ENCODE measurements at regions not wholly inside any gene's neighbourhood (a gene's known extent, or its start where the extent isn't known, plus 50 kb on each side); places are given as distances from the start of the nearest gene placed in this dataset.

DNA sequence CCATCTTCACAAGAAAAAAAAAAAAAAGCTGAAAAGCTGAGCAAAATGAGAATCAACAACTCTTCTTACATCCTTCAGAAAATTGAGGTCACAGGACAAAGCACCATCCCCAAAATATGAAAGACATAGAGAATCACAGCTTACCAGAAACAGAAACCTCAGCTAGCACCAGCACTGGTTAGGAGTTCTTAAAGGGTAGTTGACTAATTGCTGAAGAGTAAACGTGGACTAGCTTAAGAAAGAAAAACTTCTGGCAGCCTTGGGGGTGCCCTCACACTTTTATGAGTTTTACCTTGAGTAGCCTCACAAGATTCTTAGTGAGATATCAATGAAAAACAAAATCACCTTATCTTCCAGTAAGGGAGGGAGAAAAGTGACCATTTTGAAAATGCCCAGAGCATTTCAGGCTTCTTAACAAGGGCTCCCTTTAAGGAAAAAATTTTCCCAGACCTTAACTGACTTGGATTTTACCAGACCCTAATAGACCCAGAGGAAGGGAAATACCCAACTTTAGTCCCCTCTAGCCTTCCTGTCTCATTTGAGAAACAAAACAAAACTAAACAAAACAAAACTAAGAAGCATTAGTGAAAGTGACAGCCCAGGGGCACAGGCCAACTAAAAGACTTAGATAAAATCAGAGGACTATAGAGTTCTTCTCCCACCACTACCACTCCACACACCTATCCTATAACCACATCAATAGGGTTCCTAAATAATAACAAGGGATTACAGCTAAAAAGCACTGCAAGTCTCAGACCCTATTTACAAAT lies 888.6 kb downstream of the DIAPH3 start:
- no peak overlapping the region for H3K4me2 ChIP-seq (ENCODE audit: low read depth, low read length)
- 0% methylated on average over 1 of the region's 1 CpG for WGBS (ENCODE audit: low lambda C conversion rate)
- no peak overlapping the region for H2AFZ ChIP-seq (ENCODE audit: low read length)
- in situ Hi-C loops (cut with HindIII; ENCODE audit: extremely low pct_ligation_motif_present, low pct_unique_long_range_greater_than_20kb), result no loop called here
- no peaks in the 10 kb centered on the region for H3K9me3 ChIP-seq (ENCODE audit: low read length)
- H3K36me3 ChIP-seq (replicated peaks in 1 of 2; ENCODE audit: control insufficient read depth in 1 of 2, insufficient read depth in 2 of 2, low read length in 2 of 2), result no peaks in the 10 kb centered on the region
- ATAC-seq (no peak), FAIRE-seq (no peak), DNase-seq (ENCODE audit: low spot score) (no peak)
- ChIA-PET POLR2A (no interaction called here), CTCF (ENCODE audit: low intra/inter-chr PET ratio, low total read pairs) (no interaction called here)
- H3K79me2 ChIP-seq (ENCODE audit: insufficient read depth, low read length), result no peaks in the 10 kb centered on the region
- no TSS peak for BruUV-seq (replicated peaks)
- no peak overlapping the region for H3K9ac ChIP-seq (ENCODE audit: insufficient read depth, low read depth, low read length)
- TF ChIP-seq PHB2 (IDR thresholded peaks at IDR 0.05; ENCODE audit: partially characterized antibody) (no peak), ZSCAN21 (CRISPR knock-in tag; IDR thresholded peaks at IDR 0.05; ENCODE audit: borderline replicate concordance) (no peak), ZNF644 (CRISPR knock-in tag; IDR thresholded peaks at IDR 0.05; ENCODE audit: low read depth) (no peak), POLR2AphosphoS5 (IDR thresholded peaks at IDR 0.05; ENCODE audit: low read depth, low read length) (no peak), MBD4 (IDR thresholded peaks at IDR 0.05; ENCODE audit: borderline replicate concordance, low read length) (no peak), CHD2 (IDR thresholded peaks at IDR 0.05; ENCODE audit: low read depth, low read length) (no peak), PRPF4 (IDR thresholded peaks at IDR 0.05; ENCODE audit: low read depth, low read length, poor library complexity, severe bottlenecking) (no peak), ZNF253 (CRISPR knock-in tag; IDR thresholded peaks at IDR 0.05; ENCODE audit: borderline replicate concordance) (no peak), AGO2 (optimal IDR thresholded peaks at IDR 0.05; ENCODE audit: low read depth, low read length) (no peak)
- TF ChIP-seq, protein P1, sequence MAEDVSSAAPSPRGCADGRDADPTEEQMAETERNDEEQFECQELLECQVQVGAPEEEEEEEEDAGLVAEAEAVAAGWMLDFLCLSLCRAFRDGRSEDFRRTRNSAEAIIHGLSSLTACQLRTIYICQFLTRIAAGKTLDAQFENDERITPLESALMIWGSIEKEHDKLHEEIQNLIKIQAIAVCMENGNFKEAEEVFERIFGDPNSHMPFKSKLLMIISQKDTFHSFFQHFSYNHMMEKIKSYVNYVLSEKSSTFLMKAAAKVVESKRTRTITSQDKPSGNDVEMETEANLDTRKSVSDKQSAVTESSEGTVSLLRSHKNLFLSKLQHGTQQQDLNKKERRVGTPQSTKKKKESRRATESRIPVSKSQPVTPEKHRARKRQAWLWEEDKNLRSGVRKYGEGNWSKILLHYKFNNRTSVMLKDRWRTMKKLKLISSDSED (CRISPR knock-in tag; IDR thresholded peaks at IDR 0.05), result no peak
- H4K20me1 ChIP-seq (ENCODE audit: insufficient read depth, low read length), result no peaks in the 10 kb centered on the region
- intact Hi-C loops (cut with micrococcal nuclease; ENCODE audit: unreplicated experiment), result no loop called here
- no peak overlapping the region for H3K27ac ChIP-seq (ENCODE audit: extremely low read length, insufficient read depth, low read length)
- H3K4me3 ChIP-seq (replicated peaks in 1 of 3; ENCODE audit: insufficient read depth in 1 of 3, low read depth in 2 of 3, low read length in 3 of 3), result no peak overlapping the region
- no peaks in the 10 kb centered on the region for H3K4me1 ChIP-seq (ENCODE audit: insufficient read depth, low read length)
- H3K27me3 ChIP-seq (ENCODE audit: control insufficient read depth in 1 of 2, insufficient read depth in 2 of 2, low read length in 2 of 2), result no peaks in the 10 kb centered on the region

Measured in HepG2 (cell line).